B cell (primary cell): ENCODE measurements at regions not wholly inside any gene's neighbourhood (a gene's known extent, or its start where the extent isn't known, plus 50 kb on each side); places are given as distances from the start of the nearest gene placed in this dataset.
"Not testable (repeated sequence)": the region's sequence is repeated elsewhere in the genome, so short reads cannot be mapped to it uniquely, and the experiment has no call there.

Source experiments
- ATAC-seq: fragments of 200-7000 bp; cut with Tn5 transposase; one replicate; pipeline ENCODE4 v1.10.0; 2021; ENCODE audit warnings: low read depth, mild to moderate bottlenecking, moderate number of reproducible peaks, moderate library complexity
- CTCF ChIA-PET: fragments of 350-600 bp; sonication (Branson Sonifier 250); formaldehyde crosslinking; loops from one replicate; lab custom pipeline; 2021; ENCODE audit warnings: antibody characterized with exemption, inconsistent platforms; lab: Charles Lee
- POLR2A ChIA-PET: fragments of 350-600 bp; sonication (Branson Sonifier 250); formaldehyde crosslinking; loops from one replicate; lab custom pipeline; 2021; ENCODE audit warnings: antibody characterized with exemption; lab: Charles Lee
- DNase-seq: peaks from one replicate; pipeline ENCODE4 v3.0.0; 2013
- H2AFZ ChIP-seq: 2 replicates; pipeline ENCODE4 v1.6.1; 2012; ENCODE audit warnings: mild to moderate bottlenecking, low read depth, low read length; ENCODE audit not compliant: insufficient read depth, poor library complexity, severe bottlenecking
- H3K27ac ChIP-seq, 2 donors: 1 replicate in 1 of 2; 2 replicates in 1 of 2; pipeline ENCODE4 v1.5.1; 2012 to 2013; ENCODE audit warnings: low read length in 2 of 2, mild to moderate bottlenecking in 2 of 2, moderate library complexity in 1 of 2
- H3K27me3 ChIP-seq, 4 experiments: fragments of 200-600 bp in 1 of 4; sonication (generic) in 1 of 4; replicated peaks in 1 of 4; 1 replicate in 2 of 4; 2 replicates in 2 of 4; pipeline versions ENCODE4 v1.6.1 to v1.7.0; 2013 to 2016; ENCODE audit warnings: low read length in 3 of 4, mild to moderate bottlenecking in 2 of 4, mixed read lengths in 1 of 4, moderate library complexity in 1 of 4; ENCODE audit not compliant: insufficient read depth in 4 of 4, control insufficient read depth in 3 of 4; ENCODE audit errors: control extremely low read depth in 1 of 4
- H3K36me3 ChIP-seq, 2 experiments: replicated peaks in 1 of 2; 1 replicate in 1 of 2; 2 replicates in 1 of 2; pipeline versions ENCODE4 v1.6.1 to v1.7.1; 2013; ENCODE audit warnings: low read length in 1 of 2; ENCODE audit not compliant: insufficient read depth in 2 of 2, control insufficient read depth in 1 of 2; ENCODE audit errors: control extremely low read depth in 1 of 2, extremely low read depth in 1 of 2
- H3K4me1 ChIP-seq, 2 donors: fragments of 200-600 bp in 1 of 2; sonication (generic) in 1 of 2; 1 replicate in 1 of 2; 2 replicates in 1 of 2; pipeline versions ENCODE4 v1.5.1 to v1.6.1; 2013 to 2017; ENCODE audit warnings: low read length in 2 of 2; ENCODE audit not compliant: control insufficient read depth in 2 of 2, insufficient read depth in 2 of 2
- H3K4me2 ChIP-seq: replicated peaks from 2 replicates; pipeline ENCODE3; 2012; ENCODE audit warnings: mild to moderate bottlenecking, low read depth, low read length; ENCODE audit not compliant: poor library complexity, severe bottlenecking
- H3K4me3 ChIP-seq, 5 experiments: fragments of 200-600 bp in 1 of 5; sonication (generic) in 1 of 5; 1 replicate in 3 of 5; 2 replicates in 2 of 5; pipeline versions ENCODE4 v1.5.1 to v1.7.0; 2011 to 2016; ENCODE audit warnings: low read length in 4 of 5, mild to moderate bottlenecking in 4 of 5, low read depth in 2 of 5, control low read depth in 1 of 5, moderate library complexity in 1 of 5; ENCODE audit not compliant: insufficient read depth in 1 of 5; ENCODE audit errors: control extremely low read depth in 1 of 5, extremely low read depth in 1 of 5
- H3K79me2 ChIP-seq: fragments of 200-600 bp; sonication (generic); one replicate; pipeline ENCODE4 v1.6.0; 2016; ENCODE audit warnings: low read length; ENCODE audit not compliant: control insufficient read depth, insufficient read depth
- H3K9ac ChIP-seq: fragments of 200-600 bp; sonication (generic); 2 replicates; pipeline ENCODE4 v1.6.1; 2017; ENCODE audit warnings: mild to moderate bottlenecking, low read length, moderate library complexity
- H3K9me3 ChIP-seq, 3 donors: one replicate each; pipeline versions ENCODE4 v1.6.1 to v1.7.1; 2013; ENCODE audit warnings: low read length in 2 of 3; ENCODE audit not compliant: control insufficient read depth in 2 of 3, insufficient read depth in 1 of 3; ENCODE audit errors: control extremely low read depth in 1 of 3
- H4K20me1 ChIP-seq: 2 replicates; pipeline ENCODE4 v1.6.0; 2012; ENCODE audit warnings: mild to moderate bottlenecking, low read length; ENCODE audit not compliant: insufficient read depth, control insufficient read depth, poor library complexity, severe bottlenecking
- H3K27ac Mint-ChIP-seq: one replicate; pipeline ENCODE4 v1.8.0; 2021; ENCODE audit warnings: mixed read lengths
- H3K27me3 Mint-ChIP-seq: one replicate; pipeline ENCODE4 v1.8.0; 2021; ENCODE audit warnings: mixed read lengths
- H3K4me1 Mint-ChIP-seq: one replicate; pipeline ENCODE4 v1.8.0; 2021; ENCODE audit warnings: mixed read lengths
- H3K4me3 Mint-ChIP-seq: one replicate; pipeline ENCODE4 v1.8.0; 2021; ENCODE audit warnings: mixed read lengths
- H3K9me3 Mint-ChIP-seq: one replicate; pipeline ENCODE4 v1.8.0; 2022; ENCODE audit warnings: mixed read lengths; ENCODE audit not compliant: insufficient read depth
- EZH2 ChIP-seq: IDR thresholded peaks from 2 replicates; pipeline ENCODE4 v1.6.1; 2012; ENCODE audit warnings: borderline replicate concordance, low read depth, mild to moderate bottlenecking, moderate library complexity, low read length; ENCODE audit not compliant: insufficient read depth, poor library complexity, severe bottlenecking
- WGBS: methylation state at CpG from one replicate; pipeline ENCODE4 v1.1.5; 2013; ENCODE audit warnings: missing lambda C conversion rate; ENCODE audit not compliant: insufficient coverage; 5-methylcytosine and 5-hydroxymethylcytosine counted together
- intact Hi-C: fragments of 100-400 bp; cut with micrococcal nuclease; formaldehyde crosslinking; loops from one replicate; pipeline ENCODE4 v1.10.0; 2022
- TF ChIP-seq, protein P1 (sequence below): fragments of 200-600 bp; IDR thresholded peaks from one replicate; pipeline ENCODE4 v1.8.0; 2022; ENCODE audit warnings: antibody characterized with exemption, mild to moderate bottlenecking

DNA sequence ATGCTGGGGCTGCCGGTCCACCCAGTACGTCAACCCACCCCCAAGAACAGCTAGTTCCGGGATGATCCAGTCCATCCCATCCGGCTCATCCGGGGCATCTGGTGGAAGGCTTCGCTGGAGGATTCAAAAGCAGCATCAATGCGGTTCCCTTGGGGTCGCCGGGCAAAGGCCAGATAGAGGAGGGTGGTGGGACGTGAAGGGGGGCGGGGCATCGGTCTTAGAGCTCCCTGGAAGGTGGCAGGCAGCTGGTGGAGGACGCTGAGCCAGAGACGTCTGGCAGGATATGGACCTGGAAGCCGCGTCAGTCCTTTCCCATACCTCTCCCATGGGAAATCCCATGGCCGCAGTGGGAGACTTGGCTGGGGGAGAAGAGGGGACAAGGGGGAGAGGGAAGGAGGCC lies 1500.8 kb upstream of the DEFB115 start:
- intact Hi-C loops, result no loop called here
- TF ChIP-seq, protein P1, sequence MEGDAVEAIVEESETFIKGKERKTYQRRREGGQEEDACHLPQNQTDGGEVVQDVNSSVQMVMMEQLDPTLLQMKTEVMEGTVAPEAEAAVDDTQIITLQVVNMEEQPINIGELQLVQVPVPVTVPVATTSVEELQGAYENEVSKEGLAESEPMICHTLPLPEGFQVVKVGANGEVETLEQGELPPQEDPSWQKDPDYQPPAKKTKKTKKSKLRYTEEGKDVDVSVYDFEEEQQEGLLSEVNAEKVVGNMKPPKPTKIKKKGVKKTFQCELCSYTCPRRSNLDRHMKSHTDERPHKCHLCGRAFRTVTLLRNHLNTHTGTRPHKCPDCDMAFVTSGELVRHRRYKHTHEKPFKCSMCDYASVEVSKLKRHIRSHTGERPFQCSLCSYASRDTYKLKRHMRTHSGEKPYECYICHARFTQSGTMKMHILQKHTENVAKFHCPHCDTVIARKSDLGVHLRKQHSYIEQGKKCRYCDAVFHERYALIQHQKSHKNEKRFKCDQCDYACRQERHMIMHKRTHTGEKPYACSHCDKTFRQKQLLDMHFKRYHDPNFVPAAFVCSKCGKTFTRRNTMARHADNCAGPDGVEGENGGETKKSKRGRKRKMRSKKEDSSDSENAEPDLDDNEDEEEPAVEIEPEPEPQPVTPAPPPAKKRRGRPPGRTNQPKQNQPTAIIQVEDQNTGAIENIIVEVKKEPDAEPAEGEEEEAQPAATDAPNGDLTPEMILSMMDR, result no peak
- no peak for TF ChIP-seq EZH2
- DNase-seq (no peak), ATAC-seq (no peak)
- Histone ChIP-seq H4K20me1 (no peaks in the 10 kb centered on the region), H2AFZ (no peak overlapping the region), H3K27me3 (no peaks in the 10 kb centered on the region), H3K36me3 (no peaks in the 10 kb centered on the region), H3K27ac (no peak overlapping the region), H3K79me2 (no peaks in the 10 kb centered on the region), H3K9me3 (peaks cover 0 to 25% (median 0%) of the 10 kb centered on the region in 3 donors), H3K4me1 (no peaks in the 10 kb centered on the region), H3K4me2 (no peak overlapping the region), H3K4me3 (no peak overlapping the region), H3K9ac (no peak overlapping the region)
- Mint-ChIP-seq H3K4me1 (no peaks in the 10 kb centered on the region), H3K4me3 (no peak overlapping the region), H3K27ac (no peak overlapping the region), H3K9me3 (peaks cover 3% of the 10 kb centered on the region), H3K27me3 (no peaks in the 10 kb centered on the region)
- CTCF ChIA-PET, result no interaction called here
- 90% methylated on average over 12 of the region's 17 CpGs for WGBS
- POLR2A ChIA-PET, result no interaction called here

DNA sequence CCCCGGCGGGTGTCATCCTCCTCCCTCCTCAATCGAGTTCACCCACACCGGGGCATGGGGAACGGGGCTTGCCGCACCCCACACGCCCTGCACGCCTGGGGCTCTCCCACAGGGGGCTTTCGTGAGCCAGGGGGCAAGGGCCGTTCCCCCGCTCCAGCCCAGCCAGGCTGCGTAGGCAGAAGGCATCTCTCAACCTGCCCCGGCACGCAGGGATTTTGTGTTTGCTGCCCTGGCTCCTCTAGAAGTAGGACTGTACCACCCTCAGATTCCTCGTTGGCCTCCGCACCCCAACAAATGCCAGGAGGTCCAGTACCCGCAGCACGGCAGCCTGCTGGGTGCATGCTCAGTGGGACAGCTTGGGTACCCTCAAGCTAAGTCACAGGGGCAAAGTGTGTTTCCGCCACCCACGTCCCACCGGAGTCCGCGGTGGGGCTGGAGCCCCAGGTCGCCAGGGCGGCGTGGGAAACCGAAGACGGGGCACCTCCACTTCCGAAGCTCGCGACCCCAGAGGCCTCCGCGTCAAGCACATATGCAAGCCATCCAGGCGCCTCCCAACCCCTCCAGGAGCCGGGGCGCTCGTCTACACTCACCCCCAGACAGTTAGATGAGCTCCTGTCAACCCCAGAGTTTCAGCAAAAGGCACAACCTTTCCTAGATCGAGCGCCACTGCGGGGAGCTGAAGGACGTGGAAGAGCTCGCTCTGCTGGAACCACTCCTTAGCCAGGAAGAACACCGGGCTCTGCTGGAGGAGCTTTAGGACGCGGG lies 1495.7 kb upstream of the DEFB115 start:
- H3K4me2 ChIP-seq, H3K79me2 ChIP-seq, H3K27me3 ChIP-seq, CTCF ChIA-PET, H3K36me3 ChIP-seq, H3K27ac Mint-ChIP-seq, intact Hi-C loops, DNase-seq, H4K20me1 ChIP-seq, H3K27ac ChIP-seq, H3K4me3 Mint-ChIP-seq, H3K4me1 Mint-ChIP-seq, H3K27me3 Mint-ChIP-seq, H3K4me1 ChIP-seq, H3K9ac ChIP-seq, POLR2A ChIA-PET, H2AFZ ChIP-seq, H3K4me3 ChIP-seq, ATAC-seq, H3K9me3 Mint-ChIP-seq: not testable (repeated sequence)
- WGBS, result 67% methylated on average over 31 of the region's 45 CpGs
- H3K9me3 ChIP-seq, result peaks cover 0 to 28% (median 0%) of the 10 kb centered on the region in 3 donors
